Large intestine (tissue), 3 donors: ENCODE measurements at regions not wholly inside any gene's neighbourhood (a gene's known extent, or its start where the extent isn't known, plus 50 kb on each side); places are given as distances from the start of the nearest gene placed in this dataset.
"Not testable (repeated sequence)": the region's sequence is repeated elsewhere in the genome, so short reads cannot be mapped to it uniquely, and the experiment has no call there.

Source experiments
- DNase-seq, 2 donors: peaks; one replicate each; pipeline versions ENCODE4 v3.0.0 to v3.0.0-alpha.2; 2013
- H3K27ac ChIP-seq: one replicate; pipeline ENCODE4 v1.5.1; 2013; ENCODE audit warnings: low read length
- H3K27me3 ChIP-seq: 2 replicates; pipeline ENCODE4 v1.6.1; 2013; ENCODE audit warnings: low read length; ENCODE audit not compliant: control insufficient read depth, insufficient read depth
- H3K36me3 ChIP-seq: 2 replicates; pipeline ENCODE4 v1.6.1; 2013; ENCODE audit warnings: low read length; ENCODE audit not compliant: control insufficient read depth, insufficient read depth
- H3K4me1 ChIP-seq: one replicate; pipeline ENCODE4 v1.6.1; 2013; ENCODE audit warnings: low read length; ENCODE audit not compliant: control insufficient read depth, insufficient read depth
- H3K4me3 ChIP-seq: one replicate; pipeline ENCODE4 v1.5.1; 2013; ENCODE audit warnings: low read length
- H3K9me3 ChIP-seq: one replicate; pipeline ENCODE4 v1.6.1; 2013; ENCODE audit warnings: mild to moderate bottlenecking, low read depth, low read length, moderate library complexity; ENCODE audit not compliant: control insufficient read depth
- WGBS: methylation state at CpG from one replicate; pipeline ENCODE4 v1.1.5; 2013; ENCODE audit warnings: low lambda C conversion rate; ENCODE audit not compliant: insufficient coverage; 5-methylcytosine and 5-hydroxymethylcytosine counted together

- H3K9me3 ChIP-seq, H3K36me3 ChIP-seq, H3K27ac ChIP-seq, DNase-seq, H3K27me3 ChIP-seq, H3K4me1 ChIP-seq, H3K4me3 ChIP-seq: not testable (repeated sequence)
- WGBS: 100% methylated on average over 1 of the region's 3 CpGs
Observed at GRCh38 chr16:88271776-88272175, 111.0 kb upstream of the ZNF469 start.

- H3K9me3 ChIP-seq, H3K4me1 ChIP-seq, H3K27me3 ChIP-seq, DNase-seq, H3K4me3 ChIP-seq, H3K36me3 ChIP-seq, H3K27ac ChIP-seq: not testable (repeated sequence)
- 94% methylated on average over 3 of the region's 12 CpGs for WGBS
Observed at GRCh38 chr16:88272437-88272836, 110.3 kb upstream of the ZNF469 start.

- H3K9me3 ChIP-seq, H3K4me3 ChIP-seq, H3K36me3 ChIP-seq, H3K27ac ChIP-seq, H3K27me3 ChIP-seq, DNase-seq, H3K4me1 ChIP-seq: not testable (repeated sequence)
- WGBS: no CpG with 5 or more reads among the region's 11 CpGs
Observed at GRCh38 chr16:88274126-88274750, 108.5 kb upstream of the ZNF469 start.

- no peak overlapping the region for H3K4me3 ChIP-seq
- H3K27me3 ChIP-seq: no peaks in the 10 kb centered on the region
- no peaks in the 10 kb centered on the region for H3K9me3 ChIP-seq
- no peak overlapping the region for H3K27ac ChIP-seq
- no peaks in the 10 kb centered on the region for H3K4me1 ChIP-seq
- no CpG with 5 or more reads among the region's 17 CpGs for WGBS
- DNase-seq: no peak
- H3K36me3 ChIP-seq: no peaks in the 10 kb centered on the region
Observed at GRCh38 chr16:88274847-88275246, 107.9 kb upstream of the ZNF469 start.

GRCh38 chr16:88275336-88276122 lies 107.2 kb upstream of the ZNF469 start:
- not testable (repeated sequence) for H3K36me3 ChIP-seq, H3K9me3 ChIP-seq, H3K27ac ChIP-seq, DNase-seq, H3K4me3 ChIP-seq, H3K27me3 ChIP-seq, H3K4me1 ChIP-seq
- no CpG with 5 or more reads among the region's 21 CpGs for WGBS

GRCh38 chr16:88276123-88276588 lies 106.6 kb upstream of the ZNF469 start:
- H3K27ac ChIP-seq, H3K9me3 ChIP-seq, H3K4me1 ChIP-seq, H3K36me3 ChIP-seq, H3K4me3 ChIP-seq, DNase-seq, H3K27me3 ChIP-seq: not testable (repeated sequence)
- no CpG with 5 or more reads among the region's 13 CpGs for WGBS

GRCh38 chr16:88276591-88276990 lies 106.2 kb upstream of the ZNF469 start:
- Histone ChIP-seq H3K27me3 (no peaks in the 10 kb centered on the region), H3K36me3 (no peaks in the 10 kb centered on the region), H3K4me3 (no peak overlapping the region), H3K4me1 (no peaks in the 10 kb centered on the region), H3K27ac (no peak overlapping the region), H3K9me3 (no peaks in the 10 kb centered on the region)
- no CpG with 5 or more reads among the region's 18 CpGs for WGBS
- DNase-seq: no peak

- no CpG with 5 or more reads among the region's 18 CpGs for WGBS
- Histone ChIP-seq H3K9me3 (peaks cover 6% of the 10 kb centered on the region), H3K36me3 (no peaks in the 10 kb centered on the region), H3K4me3 (no peak overlapping the region), H3K4me1 (peaks cover 8% of the 10 kb centered on the region), H3K27ac (no peak overlapping the region), H3K27me3 (no peaks in the 10 kb centered on the region)
- no peak for DNase-seq
Observed at GRCh38 chr16:88279998-88280397, 102.8 kb upstream of the ZNF469 start.

GRCh38 chr16:88281858-88282563 lies 100.7 kb upstream of the ZNF469 start:
- peak in 1 of 2 donors; percentile 54 for DNase-seq
- Histone ChIP-seq H3K9me3 (peaks cover 16% of the 10 kb centered on the region), H3K4me1 (peaks cover 8% of the 10 kb centered on the region), H3K27ac (no peak overlapping the region), H3K36me3 (no peaks in the 10 kb centered on the region), H3K4me3 (no peak overlapping the region), H3K27me3 (no peaks in the 10 kb centered on the region)
- WGBS: no CpG with 5 or more reads among the region's 9 CpGs

GRCh38 chr16:88282564-88283395 lies 100.0 kb upstream of the ZNF469 start:
- WGBS: no CpG with 5 or more reads among the region's 21 CpGs
- H3K27me3 ChIP-seq: no peaks in the 10 kb centered on the region
- H3K36me3 ChIP-seq: no peaks in the 10 kb centered on the region
- peak; percentile 44 to 65 for DNase-seq
- H3K4me3 ChIP-seq: no peak overlapping the region
- H3K9me3 ChIP-seq: peaks cover 16% of the 10 kb centered on the region
- peaks cover 8% of the 10 kb centered on the region for H3K4me1 ChIP-seq
- no peak overlapping the region for H3K27ac ChIP-seq
